Nephron progenitor cell (in vitro differentiated cells): ENCODE measurements at regions not wholly inside any gene's neighbourhood (a gene's known extent, or its start where the extent isn't known, plus 50 kb on each side); places are given as distances from the start of the nearest gene placed in this dataset.
"Not testable (repeated sequence)": the region's sequence is repeated elsewhere in the genome, so short reads cannot be mapped to it uniquely, and the experiment has no call there.

ENCODE experiments used
- DNase-seq: peaks from one replicate; pipeline ENCODE4 v3.0.0; 2021
- H3K27ac Mint-ChIP-seq: 2 replicates; pipeline ENCODE4 v1.8.0; 2021; ENCODE audit warnings: mild to moderate bottlenecking, moderate library complexity, mixed read lengths
- H3K27me3 Mint-ChIP-seq: 2 replicates; pipeline ENCODE4 v1.8.0; 2021; ENCODE audit warnings: mild to moderate bottlenecking, low read depth, mixed read lengths; ENCODE audit not compliant: poor library complexity
- H3K36me3 Mint-ChIP-seq: 2 replicates; pipeline ENCODE4 v1.8.0; 2021; ENCODE audit warnings: low read depth, mixed read lengths
- H3K4me1 Mint-ChIP-seq: 2 replicates; pipeline ENCODE4 v1.8.0; 2021; ENCODE audit warnings: mixed read lengths
- H3K4me3 Mint-ChIP-seq: 2 replicates; pipeline ENCODE4 v1.8.0; 2021; ENCODE audit warnings: mild to moderate bottlenecking, moderate library complexity, mixed read lengths
- H3K9me3 Mint-ChIP-seq: 2 replicates; pipeline ENCODE4 v1.8.0; 2021; ENCODE audit warnings: mild to moderate bottlenecking, moderate library complexity, mixed read lengths
- CTCF ChIP-seq: fragments of 200-600 bp; sonication (generic); IDR thresholded peaks from 2 replicates; pipeline ENCODE4 v1.5.0; 2021; ENCODE audit warnings: antibody characterized with exemption

GRCh38 chr13:110981379-110981778, 66.5 kb upstream of the ANKRD10 start:
- no peak overlapping the region for H3K27ac Mint-ChIP-seq
- peaks cover 5% of the 10 kb centered on the region for H3K4me1 Mint-ChIP-seq
- H3K27me3 Mint-ChIP-seq: peaks cover 33% of the 10 kb centered on the region
- H3K36me3 Mint-ChIP-seq: no peaks in the 10 kb centered on the region
- H3K4me3 Mint-ChIP-seq: no peak overlapping the region
- peaks cover 13% of the 10 kb centered on the region for H3K9me3 Mint-ChIP-seq
- TF ChIP-seq CTCF: no peak
- no peak for DNase-seq

- no peak for TF ChIP-seq CTCF
- Mint-ChIP-seq H3K4me1 (peaks cover 5% of the 10 kb centered on the region), H3K9me3 (peaks cover 13% of the 10 kb centered on the region), H3K36me3 (no peaks in the 10 kb centered on the region), H3K4me3 (no peak overlapping the region), H3K27me3 (peaks cover 29% of the 10 kb centered on the region), H3K27ac (no peak overlapping the region)
- no peak for DNase-seq
Observed at GRCh38 chr13:110980921-110981320, 66.1 kb upstream of the ANKRD10 start.

GRCh38 chr13:110979149-110979548, 64.3 kb upstream of the ANKRD10 start:
- Mint-ChIP-seq H3K27me3 (peaks cover 24% of the 10 kb centered on the region), H3K9me3 (peaks cover 13% of the 10 kb centered on the region)
- not testable (repeated sequence) for H3K36me3 Mint-ChIP-seq, H3K27ac Mint-ChIP-seq, DNase-seq, H3K4me3 Mint-ChIP-seq, H3K4me1 Mint-ChIP-seq

- Mint-ChIP-seq H3K27me3 (peaks cover 24% of the 10 kb centered on the region), H3K4me1 (peaks cover 5% of the 10 kb centered on the region), H3K4me3 (no peak overlapping the region), H3K36me3 (no peaks in the 10 kb centered on the region), H3K27ac (no peak overlapping the region), H3K9me3 (peaks cover 17% of the 10 kb centered on the region)
- TF ChIP-seq CTCF: no peak
- DNase-seq: no peak
Observed at GRCh38 chr13:110978390-110978789, 63.5 kb upstream of the ANKRD10 start.

- Mint-ChIP-seq H3K36me3 (no peaks in the 10 kb centered on the region), H3K4me1 (peaks cover under 1% of the 10 kb centered on the region), H3K9me3 (peaks cover 32% of the 10 kb centered on the region), H3K4me3 (no peak overlapping the region), H3K27me3 (peaks cover 27% of the 10 kb centered on the region), H3K27ac (no peak overlapping the region)
- TF ChIP-seq CTCF: no peak
- DNase-seq: no peak
Observed at GRCh38 chr13:110976785-110977184, 61.9 kb upstream of the ANKRD10 start.

GRCh38 chr13:110973007-110973700, 58.3 kb upstream of the ANKRD10 start:
- peaks cover 37% of the 10 kb centered on the region for H3K27me3 Mint-ChIP-seq
- no peak overlapping the region for H3K27ac Mint-ChIP-seq
- H3K36me3 Mint-ChIP-seq: no peaks in the 10 kb centered on the region
- H3K4me3 Mint-ChIP-seq: no peak overlapping the region
- H3K4me1 Mint-ChIP-seq: no peaks in the 10 kb centered on the region
- no peak for TF ChIP-seq CTCF
- no peak for DNase-seq
- peaks cover 18% of the 10 kb centered on the region for H3K9me3 Mint-ChIP-seq
